HepG2 (cell line): ENCODE measurements at regions not wholly inside any gene's neighbourhood (a gene's known extent, or its start where the extent isn't known, plus 50 kb on each side); places are given as distances from the start of the nearest gene placed in this dataset.

ENCODE experiments used
- ATAC-seq: fragments of 200-7000 bp; cut with Tn5 transposase; 3 replicates; pipeline ENCODE4 v1.9.1; 2020; ENCODE audit warnings: mild to moderate bottlenecking, moderate library complexity
- BruUV-seq: library from RNA; stranded (reverse); fragments of 400-500 nt; replicated peaks from 2 replicates; lab custom pipeline; 2021; lab: Mats Ljungman, UMichigan
- CTCF ChIA-PET: fragments of 300-600 bp; formaldehyde crosslinking; extraction: SDS; loops from one replicate; lab custom pipeline; 2021; ENCODE audit warnings: low total read pairs, inconsistent platforms, low intra/inter-chr PET ratio; lab: Yijun Ruan, JAX
- POLR2A ChIA-PET: fragments of 350-600 bp; sonication (Branson Sonifier 250); formaldehyde crosslinking; loops from one replicate; lab custom pipeline; 2020; ENCODE audit warnings: antibody characterized with exemption, inconsistent platforms; lab: Yijun Ruan, JAX
- DNase-seq: peaks from one replicate; pipeline ENCODE4 v3.0.0-alpha.2; 2015; ENCODE audit warnings: low spot score
- FAIRE-seq: peaks from 3 replicates; lab custom pipeline; 2011; peaks lifted over from hg19 to GRCh38; lab: Jason Lieb, UNC
- H2AFZ ChIP-seq: one replicate; pipeline ENCODE4 v1.6.1; 2011; ENCODE audit warnings: low read length, inconsistent platforms
- H3K27ac ChIP-seq: fragments of 300-600 bp; 3 replicates; pipeline ENCODE4 v1.8.0; 2011; ENCODE audit warnings: mixed run types, mild to moderate bottlenecking, mixed read lengths, low read length, inconsistent platforms; ENCODE audit not compliant: insufficient read depth; ENCODE audit errors: extremely low read length
- H3K27me3 ChIP-seq, 2 experiments: fragments of 200-600 bp in 1 of 2; 2 replicates in 1 of 2; 3 replicates in 1 of 2; pipeline versions ENCODE4 v1.6.0 to v1.8.0; 2011; ENCODE audit warnings: low read length in 2 of 2, mild to moderate bottlenecking in 2 of 2, moderate library complexity in 2 of 2, inconsistent platforms in 1 of 2; ENCODE audit not compliant: insufficient read depth in 2 of 2, control insufficient read depth in 1 of 2
- H3K36me3 ChIP-seq, 2 experiments: fragments of 200-600 bp in 1 of 2; replicated peaks in 1 of 2; 2 replicates in 1 of 2; 3 replicates in 1 of 2; pipeline versions ENCODE4 v1.5.1 to v1.8.0; 2011; ENCODE audit warnings: low read length in 2 of 2, inconsistent platforms in 1 of 2; ENCODE audit not compliant: insufficient read depth in 2 of 2, control insufficient read depth in 1 of 2
- H3K4me1 ChIP-seq: 2 replicates; pipeline ENCODE4 v1.5.1; 2012; ENCODE audit warnings: low read length, inconsistent platforms; ENCODE audit not compliant: insufficient read depth
- H3K4me2 ChIP-seq: 2 replicates; pipeline ENCODE4 v1.6.0; 2011; ENCODE audit warnings: low read depth, low read length, inconsistent platforms
- H3K4me3 ChIP-seq, 3 experiments: fragments of 200-600 bp in 1 of 3; sonication (generic), shearing (Covaris generic) in 1 of 3; replicated peaks in 1 of 3; 2 replicates each; pipeline ENCODE4 v1.5.1; 2011 to 2016; ENCODE audit warnings: low read length in 3 of 3, inconsistent platforms in 2 of 3, low read depth in 2 of 3, mild to moderate bottlenecking in 2 of 3, control low read depth in 1 of 3, mixed read lengths in 1 of 3; ENCODE audit not compliant: insufficient read depth in 1 of 3
- H3K79me2 ChIP-seq: one replicate; pipeline ENCODE4 v1.6.1; 2011; ENCODE audit warnings: low read length, inconsistent platforms; ENCODE audit not compliant: insufficient read depth
- H3K9ac ChIP-seq: 2 replicates; pipeline ENCODE4 v1.6.0; 2011; ENCODE audit warnings: mild to moderate bottlenecking, low read depth, low read length, inconsistent platforms; ENCODE audit not compliant: insufficient read depth
- H3K9me3 ChIP-seq: 2 replicates; pipeline ENCODE4 v1.5.1; 2012; ENCODE audit warnings: mild to moderate bottlenecking, low read length
- H4K20me1 ChIP-seq: 2 replicates; pipeline ENCODE4 v1.6.0; 2011; ENCODE audit warnings: inconsistent platforms, mild to moderate bottlenecking, low read length, moderate library complexity; ENCODE audit not compliant: insufficient read depth
- GATAD1 ChIP-seq: IDR thresholded peaks from 2 replicates; pipeline ENCODE4 v1.6.1; 2016; ENCODE audit warnings: missing genetic modification reagents, missing compliant biosample characterization
- HCFC1 ChIP-seq: fragments of 150-350 bp; IDR thresholded peaks from 2 replicates; pipeline ENCODE4 v1.6.1; 2014; ENCODE audit warnings: low read depth, low read length
- MBNL3 ChIP-seq: fragments of 250-450 bp; sonication (Bioruptor Pico); conservative IDR thresholded peaks from 2 replicates; pipeline ENCODE4 v1.8.0; 2022; ENCODE audit warnings: mild to moderate bottlenecking, inconsistent platforms
- RAD21 ChIP-seq: fragments of 450-650 bp; formaldehyde crosslinking; IDR thresholded peaks from 2 replicates; pipeline ENCODE4 v1.5.0; 2020; ENCODE audit warnings: mild to moderate bottlenecking
- RBM22 ChIP-seq: fragments of 200-400 bp; formaldehyde crosslinking; optimal IDR thresholded peaks from 2 replicates; pipeline ENCODE3; 2017; ENCODE audit warnings: mild to moderate bottlenecking, low read length, moderate library complexity
- RXRB ChIP-seq: IDR thresholded peaks from 2 replicates; pipeline ENCODE4 v1.6.1; 2016; ENCODE audit warnings: borderline replicate concordance, missing genetic modification reagents, missing compliant biosample characterization
- ZC3H4 ChIP-seq: sonication (generic); formaldehyde crosslinking; IDR thresholded peaks from 2 replicates; pipeline ENCODE4 v1.4.0; 2020; ENCODE audit warnings: missing genetic modification reagents, borderline replicate concordance
- ZNF607 ChIP-seq: sonication (generic); formaldehyde crosslinking; IDR thresholded peaks from 2 replicates; pipeline ENCODE4 v1.5.1; 2020; ENCODE audit warnings: missing genetic modification reagents, mild to moderate bottlenecking, borderline replicate concordance
- ZNF841 ChIP-seq: sonication (generic); formaldehyde crosslinking; IDR thresholded peaks from 2 replicates; pipeline ENCODE4 v1.8.1; 2023; ENCODE audit warnings: missing genetic modification reagents, borderline replicate concordance
- WGBS: methylation state at CpG from one replicate; pipeline ENCODE4 v1.1.6; 2017; ENCODE audit warnings: low lambda C conversion rate; 5-methylcytosine and 5-hydroxymethylcytosine counted together
- in situ Hi-C: cut with HindIII; loops from 2 replicates; pipeline ENCODE4 v1.10.0; 2017; ENCODE audit warnings: low pct_unique_long_range_greater_than_20kb; ENCODE audit not compliant: extremely low pct_ligation_motif_present
- intact Hi-C: fragments of 100-400 bp; cut with micrococcal nuclease; formaldehyde crosslinking; loops from one replicate; pipeline ENCODE4 v1.10.0; 2022; ENCODE audit not compliant: unreplicated experiment
- TF ChIP-seq, protein P1 (sequence below): sonication (generic); formaldehyde crosslinking; IDR thresholded peaks from 2 replicates; pipeline ENCODE4 v1.5.1; 2020; ENCODE audit warnings: mild to moderate bottlenecking, missing genetic modification reagents
- TF ChIP-seq, protein P2 (sequence below): sonication (generic); formaldehyde crosslinking; IDR thresholded peaks from 2 replicates; pipeline ENCODE4 v1.5.0; 2020; ENCODE audit warnings: missing genetic modification reagents
- TF ChIP-seq, protein P3 (sequence below): IDR thresholded peaks from 2 replicates; pipeline ENCODE4 v1.4.0; 2020; ENCODE audit warnings: mild to moderate bottlenecking, missing genetic modification reagents
- TF ChIP-seq, protein P4 (sequence below), 2 experiments: sonication (generic) in 1 of 2; formaldehyde crosslinking in 1 of 2; IDR thresholded peaks; 2 replicates each; pipeline versions ENCODE4 v1.5.1 to v1.6.1; 2011 to 2020; ENCODE audit warnings: borderline replicate concordance in 1 of 2, low read depth in 1 of 2, low read length in 1 of 2, mild to moderate bottlenecking in 1 of 2, missing genetic modification reagents in 1 of 2, moderate library complexity in 1 of 2

DNA sequence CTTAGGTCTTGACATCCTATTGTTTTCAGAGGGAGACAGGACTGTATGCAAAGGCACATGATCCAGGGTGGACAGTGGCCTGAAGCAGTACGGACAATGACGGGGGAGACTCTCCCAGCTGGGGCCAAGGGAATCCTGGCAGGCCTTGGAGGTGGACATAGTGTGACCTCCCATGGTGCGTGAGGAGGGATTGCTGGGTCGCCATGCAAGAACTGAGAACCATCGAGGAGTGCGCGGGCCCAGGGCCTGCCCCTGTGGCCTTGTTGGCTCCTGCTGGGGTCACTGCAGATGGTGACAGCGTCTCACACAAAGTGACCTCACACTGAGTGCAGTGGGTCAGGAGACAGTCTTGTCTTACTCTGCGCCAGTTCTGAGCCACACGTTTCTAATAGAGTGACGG is 192.4 kb downstream of the GADD45G start:
- in situ Hi-C loops (no loop called here), intact Hi-C loops (no loop called here)
- Histone ChIP-seq H3K79me2 (no peaks in the 10 kb centered on the region), H3K36me3 (no peaks in the 10 kb centered on the region), H3K4me3 (no peak overlapping the region), H2AFZ (no peak overlapping the region), H3K4me2 (no peak overlapping the region), H3K27ac (no peak overlapping the region), H4K20me1 (no peaks in the 10 kb centered on the region), H3K27me3 (0 out of 5 replicates have a peak, but pooled peaks cover 0 to 3% of the 10 kb centered on the region in 2 experiments), H3K4me1 (no peaks in the 10 kb centered on the region), H3K9ac (no peak overlapping the region), H3K9me3 (no peaks in the 10 kb centered on the region)
- ATAC-seq (no peak), DNase-seq (no peak), FAIRE-seq (no peak)
- BruUV-seq = no TSS peak
- CTCF ChIA-PET = no interaction called here
- 71% methylated on average over 11 of the region's 11 CpGs for WGBS
- POLR2A ChIA-PET = no interaction called here
- TF ChIP-seq ZC3H4 (no peak), RXRB (no peak), ZNF607 (no peak), MBNL3 (CRISPR knock-in tag) (no peak), GATAD1 (CRISPR knock-in tag) (no peak), RBM22 (no peak), RAD21 (CRISPR knock-in tag) (no peak), ZNF841 (CRISPR knock-in tag) (no peak), HCFC1 (no peak)
- TF ChIP-seq, protein P1, sequence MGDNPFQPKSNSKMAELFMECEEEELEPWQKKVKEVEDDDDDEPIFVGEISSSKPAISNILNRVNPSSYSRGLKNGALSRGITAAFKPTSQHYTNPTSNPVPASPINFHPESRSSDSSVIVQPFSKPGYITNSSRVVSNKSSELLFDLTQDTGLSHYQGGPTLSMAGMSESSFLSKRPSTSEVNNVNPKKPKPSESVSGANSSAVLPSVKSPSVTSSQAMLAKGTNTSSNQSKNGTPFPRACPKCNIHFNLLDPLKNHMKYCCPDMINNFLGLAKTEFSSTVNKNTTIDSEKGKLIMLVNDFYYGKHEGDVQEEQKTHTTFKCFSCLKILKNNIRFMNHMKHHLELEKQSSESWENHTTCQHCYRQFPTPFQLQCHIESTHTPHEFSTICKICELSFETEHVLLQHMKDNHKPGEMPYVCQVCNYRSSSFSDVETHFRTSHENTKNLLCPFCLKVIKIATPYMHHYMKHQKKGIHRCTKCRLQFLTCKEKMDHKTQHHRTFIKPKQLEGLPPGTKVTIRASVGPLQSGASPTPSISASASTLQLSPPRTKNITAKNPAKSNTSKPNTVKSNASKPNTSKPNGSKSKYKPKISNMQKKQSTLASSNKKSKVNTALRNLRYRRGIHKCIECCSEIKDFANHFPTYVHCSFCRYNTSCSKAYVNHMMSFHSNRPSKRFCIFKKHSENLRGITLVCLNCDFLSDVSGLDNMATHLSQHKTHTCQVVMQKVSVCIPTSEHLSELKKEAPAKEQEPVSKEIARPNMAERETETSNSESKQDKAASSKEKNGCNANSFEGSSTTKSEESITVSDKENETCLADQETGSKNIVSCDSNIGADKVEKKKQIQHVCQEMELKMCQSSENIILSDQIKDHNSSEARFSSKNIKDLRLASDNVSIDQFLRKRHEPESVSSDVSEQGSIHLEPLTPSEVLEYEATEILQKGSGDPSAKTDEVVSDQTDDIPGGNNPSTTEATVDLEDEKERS = no peak
- TF ChIP-seq, protein P2, sequence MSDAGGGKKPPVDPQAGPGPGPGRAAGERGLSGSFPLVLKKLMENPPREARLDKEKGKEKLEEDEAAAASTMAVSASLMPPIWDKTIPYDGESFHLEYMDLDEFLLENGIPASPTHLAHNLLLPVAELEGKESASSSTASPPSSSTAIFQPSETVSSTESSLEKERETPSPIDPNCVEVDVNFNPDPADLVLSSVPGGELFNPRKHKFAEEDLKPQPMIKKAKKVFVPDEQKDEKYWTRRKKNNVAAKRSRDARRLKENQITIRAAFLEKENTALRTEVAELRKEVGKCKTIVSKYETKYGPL (CRISPR knock-in tag) = no peak
- TF ChIP-seq, protein P3, sequence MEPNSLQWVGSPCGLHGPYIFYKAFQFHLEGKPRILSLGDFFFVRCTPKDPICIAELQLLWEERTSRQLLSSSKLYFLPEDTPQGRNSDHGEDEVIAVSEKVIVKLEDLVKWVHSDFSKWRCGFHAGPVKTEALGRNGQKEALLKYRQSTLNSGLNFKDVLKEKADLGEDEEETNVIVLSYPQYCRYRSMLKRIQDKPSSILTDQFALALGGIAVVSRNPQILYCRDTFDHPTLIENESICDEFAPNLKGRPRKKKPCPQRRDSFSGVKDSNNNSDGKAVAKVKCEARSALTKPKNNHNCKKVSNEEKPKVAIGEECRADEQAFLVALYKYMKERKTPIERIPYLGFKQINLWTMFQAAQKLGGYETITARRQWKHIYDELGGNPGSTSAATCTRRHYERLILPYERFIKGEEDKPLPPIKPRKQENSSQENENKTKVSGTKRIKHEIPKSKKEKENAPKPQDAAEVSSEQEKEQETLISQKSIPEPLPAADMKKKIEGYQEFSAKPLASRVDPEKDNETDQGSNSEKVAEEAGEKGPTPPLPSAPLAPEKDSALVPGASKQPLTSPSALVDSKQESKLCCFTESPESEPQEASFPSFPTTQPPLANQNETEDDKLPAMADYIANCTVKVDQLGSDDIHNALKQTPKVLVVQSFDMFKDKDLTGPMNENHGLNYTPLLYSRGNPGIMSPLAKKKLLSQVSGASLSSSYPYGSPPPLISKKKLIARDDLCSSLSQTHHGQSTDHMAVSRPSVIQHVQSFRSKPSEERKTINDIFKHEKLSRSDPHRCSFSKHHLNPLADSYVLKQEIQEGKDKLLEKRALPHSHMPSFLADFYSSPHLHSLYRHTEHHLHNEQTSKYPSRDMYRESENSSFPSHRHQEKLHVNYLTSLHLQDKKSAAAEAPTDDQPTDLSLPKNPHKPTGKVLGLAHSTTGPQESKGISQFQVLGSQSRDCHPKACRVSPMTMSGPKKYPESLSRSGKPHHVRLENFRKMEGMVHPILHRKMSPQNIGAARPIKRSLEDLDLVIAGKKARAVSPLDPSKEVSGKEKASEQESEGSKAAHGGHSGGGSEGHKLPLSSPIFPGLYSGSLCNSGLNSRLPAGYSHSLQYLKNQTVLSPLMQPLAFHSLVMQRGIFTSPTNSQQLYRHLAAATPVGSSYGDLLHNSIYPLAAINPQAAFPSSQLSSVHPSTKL = no peak
- TF ChIP-seq, protein P4, sequence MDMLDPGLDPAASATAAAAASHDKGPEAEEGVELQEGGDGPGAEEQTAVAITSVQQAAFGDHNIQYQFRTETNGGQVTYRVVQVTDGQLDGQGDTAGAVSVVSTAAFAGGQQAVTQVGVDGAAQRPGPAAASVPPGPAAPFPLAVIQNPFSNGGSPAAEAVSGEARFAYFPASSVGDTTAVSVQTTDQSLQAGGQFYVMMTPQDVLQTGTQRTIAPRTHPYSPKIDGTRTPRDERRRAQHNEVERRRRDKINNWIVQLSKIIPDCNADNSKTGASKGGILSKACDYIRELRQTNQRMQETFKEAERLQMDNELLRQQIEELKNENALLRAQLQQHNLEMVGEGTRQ (IDR thresholded peaks at IDR 0.05; ENCODE audit: low read depth, low read length) = no peak
- TF ChIP-seq, protein P4 (CRISPR knock-in tag; IDR thresholded peaks at IDR 0.05; ENCODE audit: borderline replicate concordance) = no peak
